Panc1 (cell line): ENCODE measurements at regions not wholly inside any gene's neighbourhood (a gene's known extent, or its start where the extent isn't known, plus 50 kb on each side); places are given as distances from the start of the nearest gene placed in this dataset.

Source experiments
- POLR2AphosphoS5 ChIP-seq: IDR thresholded peaks from 2 replicates; pipeline ENCODE4 v1.6.1; 2012; ENCODE audit warnings: mild to moderate bottlenecking, low read depth, low read length, moderate library complexity
- TCF7L2 ChIP-seq: IDR thresholded peaks from 2 replicates; pipeline ENCODE4 v1.6.1; 2011; ENCODE audit warnings: mild to moderate bottlenecking, low read depth, low read length, inconsistent platforms
- TF ChIP-seq, protein P1 (sequence below): fragments of 450-650 bp; IDR thresholded peaks from 2 replicates; pipeline ENCODE4 v1.5.1; 2017; ENCODE audit warnings: mild to moderate bottlenecking
- TF ChIP-seq, protein P2 (sequence below), 2 experiments: IDR thresholded peaks; 2 replicates each; pipeline ENCODE4 v1.6.1; 2011 to 2012; ENCODE audit warnings: low read depth in 2 of 2, control low read depth in 1 of 2, low read length in 1 of 2, mild to moderate bottlenecking in 1 of 2, moderate library complexity in 1 of 2; ENCODE audit not compliant: insufficient read depth in 1 of 2

DNA sequence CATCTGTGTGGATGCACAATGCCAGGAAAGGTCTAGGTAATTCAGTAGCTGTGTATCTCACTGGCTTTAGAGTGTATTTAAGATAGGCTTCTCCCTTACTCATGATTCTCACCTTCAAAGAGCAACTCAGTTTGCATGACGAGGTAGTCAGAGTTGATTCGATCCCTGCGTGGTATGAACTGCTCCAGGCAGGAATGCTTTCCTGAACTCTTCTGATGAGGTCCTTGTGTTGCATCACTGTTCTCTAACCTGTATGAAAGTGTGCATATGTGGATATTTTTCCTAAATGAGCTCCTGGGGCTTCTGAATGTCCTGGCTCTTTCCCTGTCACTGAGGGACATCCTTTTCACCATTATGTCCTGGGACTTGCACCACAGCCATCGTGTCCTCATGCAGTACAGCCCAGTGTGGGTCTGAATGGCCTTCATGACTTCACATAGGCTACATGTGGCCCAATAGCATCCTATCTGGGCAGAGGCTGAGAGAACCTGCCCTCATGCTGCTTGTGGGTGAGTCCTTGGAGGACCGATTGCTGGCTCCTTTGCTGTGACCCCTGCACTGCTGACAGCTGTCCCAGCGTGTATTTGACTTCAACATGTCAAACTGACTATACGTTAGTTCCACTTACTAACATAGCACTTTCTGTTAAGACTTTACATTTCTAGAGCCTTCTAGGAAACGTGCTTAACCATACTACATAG, 65.3 kb upstream of the WDR1 start:
- TF ChIP-seq, protein P1, sequence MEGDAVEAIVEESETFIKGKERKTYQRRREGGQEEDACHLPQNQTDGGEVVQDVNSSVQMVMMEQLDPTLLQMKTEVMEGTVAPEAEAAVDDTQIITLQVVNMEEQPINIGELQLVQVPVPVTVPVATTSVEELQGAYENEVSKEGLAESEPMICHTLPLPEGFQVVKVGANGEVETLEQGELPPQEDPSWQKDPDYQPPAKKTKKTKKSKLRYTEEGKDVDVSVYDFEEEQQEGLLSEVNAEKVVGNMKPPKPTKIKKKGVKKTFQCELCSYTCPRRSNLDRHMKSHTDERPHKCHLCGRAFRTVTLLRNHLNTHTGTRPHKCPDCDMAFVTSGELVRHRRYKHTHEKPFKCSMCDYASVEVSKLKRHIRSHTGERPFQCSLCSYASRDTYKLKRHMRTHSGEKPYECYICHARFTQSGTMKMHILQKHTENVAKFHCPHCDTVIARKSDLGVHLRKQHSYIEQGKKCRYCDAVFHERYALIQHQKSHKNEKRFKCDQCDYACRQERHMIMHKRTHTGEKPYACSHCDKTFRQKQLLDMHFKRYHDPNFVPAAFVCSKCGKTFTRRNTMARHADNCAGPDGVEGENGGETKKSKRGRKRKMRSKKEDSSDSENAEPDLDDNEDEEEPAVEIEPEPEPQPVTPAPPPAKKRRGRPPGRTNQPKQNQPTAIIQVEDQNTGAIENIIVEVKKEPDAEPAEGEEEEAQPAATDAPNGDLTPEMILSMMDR = no peak
- TF ChIP-seq POLR2AphosphoS5 (no peak), TCF7L2 (no peak)
- TF ChIP-seq, protein P2, sequence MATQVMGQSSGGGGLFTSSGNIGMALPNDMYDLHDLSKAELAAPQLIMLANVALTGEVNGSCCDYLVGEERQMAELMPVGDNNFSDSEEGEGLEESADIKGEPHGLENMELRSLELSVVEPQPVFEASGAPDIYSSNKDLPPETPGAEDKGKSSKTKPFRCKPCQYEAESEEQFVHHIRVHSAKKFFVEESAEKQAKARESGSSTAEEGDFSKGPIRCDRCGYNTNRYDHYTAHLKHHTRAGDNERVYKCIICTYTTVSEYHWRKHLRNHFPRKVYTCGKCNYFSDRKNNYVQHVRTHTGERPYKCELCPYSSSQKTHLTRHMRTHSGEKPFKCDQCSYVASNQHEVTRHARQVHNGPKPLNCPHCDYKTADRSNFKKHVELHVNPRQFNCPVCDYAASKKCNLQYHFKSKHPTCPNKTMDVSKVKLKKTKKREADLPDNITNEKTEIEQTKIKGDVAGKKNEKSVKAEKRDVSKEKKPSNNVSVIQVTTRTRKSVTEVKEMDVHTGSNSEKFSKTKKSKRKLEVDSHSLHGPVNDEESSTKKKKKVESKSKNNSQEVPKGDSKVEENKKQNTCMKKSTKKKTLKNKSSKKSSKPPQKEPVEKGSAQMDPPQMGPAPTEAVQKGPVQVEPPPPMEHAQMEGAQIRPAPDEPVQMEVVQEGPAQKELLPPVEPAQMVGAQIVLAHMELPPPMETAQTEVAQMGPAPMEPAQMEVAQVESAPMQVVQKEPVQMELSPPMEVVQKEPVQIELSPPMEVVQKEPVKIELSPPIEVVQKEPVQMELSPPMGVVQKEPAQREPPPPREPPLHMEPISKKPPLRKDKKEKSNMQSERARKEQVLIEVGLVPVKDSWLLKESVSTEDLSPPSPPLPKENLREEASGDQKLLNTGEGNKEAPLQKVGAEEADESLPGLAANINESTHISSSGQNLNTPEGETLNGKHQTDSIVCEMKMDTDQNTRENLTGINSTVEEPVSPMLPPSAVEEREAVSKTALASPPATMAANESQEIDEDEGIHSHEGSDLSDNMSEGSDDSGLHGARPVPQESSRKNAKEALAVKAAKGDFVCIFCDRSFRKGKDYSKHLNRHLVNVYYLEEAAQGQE (IDR thresholded peaks at IDR 0.05; ENCODE audit: insufficient read depth in 1 of 2, low read depth in 2 of 2, low read length in 1 of 2) = no peak
